Activated naive CD4-positive, alpha-beta T cell treated with anti-CD3 and anti-CD28 coated beads for 36 hours (primary cell): ENCODE measurements at regions not wholly inside any gene's neighbourhood (a gene's known extent, or its start where the extent isn't known, plus 50 kb on each side); places are given as distances from the start of the nearest gene placed in this dataset.
"Not testable (repeated sequence)": the region's sequence is repeated elsewhere in the genome, so short reads cannot be mapped to it uniquely, and the experiment has no call there.

Experiments
- CTCF ChIA-PET: fragments of 350-600 bp; sonication (Branson Sonifier 250); formaldehyde crosslinking; loops from one replicate; lab custom pipeline; 2021; ENCODE audit warnings: antibody characterized with exemption; lab: Charles Lee
- DNase-seq: peaks from one replicate; pipeline ENCODE4 v3.0.0-alpha.2; 2020
- H3K27ac Mint-ChIP-seq: one replicate; pipeline ENCODE4 v1.8.0; 2021; ENCODE audit warnings: mild to moderate bottlenecking, mixed read lengths
- H3K27me3 Mint-ChIP-seq: one replicate; pipeline ENCODE4 v1.8.0; 2021; ENCODE audit warnings: low read depth, mixed read lengths
- H3K36me3 Mint-ChIP-seq: one replicate; pipeline ENCODE4 v1.8.0; 2021; ENCODE audit warnings: low read depth, mixed read lengths
- H3K4me1 Mint-ChIP-seq: one replicate; pipeline ENCODE4 v1.8.0; 2021; ENCODE audit warnings: low read depth, mixed read lengths
- H3K4me3 Mint-ChIP-seq: one replicate; pipeline ENCODE4 v1.8.0; 2021; ENCODE audit warnings: mild to moderate bottlenecking, moderate library complexity, mixed read lengths
- H3K9me3 Mint-ChIP-seq: one replicate; pipeline ENCODE4 v1.8.0; 2021; ENCODE audit warnings: mixed read lengths
- intact Hi-C: fragments of 100-400 bp; cut with micrococcal nuclease; formaldehyde crosslinking; loops from one replicate; pipeline ENCODE4 v1.15.1; 2023

- Mint-ChIP-seq H3K9me3 (no peaks in the 10 kb centered on the region), H3K4me3 (no peak overlapping the region), H3K36me3 (peaks cover 8% of the 10 kb centered on the region), H3K4me1 (no peaks in the 10 kb centered on the region), H3K27ac (no peak overlapping the region), H3K27me3 (no peaks in the 10 kb centered on the region)
- intact Hi-C loops: no loop called here
- CTCF ChIA-PET: no interaction called here
- no peak for DNase-seq
These were observed 78.4 kb downstream of the KATNIP start for GRCh38 chr16:27628241-27628942.

- intact Hi-C loops, H3K9me3 Mint-ChIP-seq, DNase-seq, H3K27me3 Mint-ChIP-seq, H3K36me3 Mint-ChIP-seq, CTCF ChIA-PET, H3K27ac Mint-ChIP-seq, H3K4me1 Mint-ChIP-seq, H3K4me3 Mint-ChIP-seq: not testable (repeated sequence)
These were observed 79.1 kb downstream of the KATNIP start for GRCh38 chr16:27628943-27629462.

GRCh38 chr16:27632216-27632615 is 82.3 kb downstream of the KATNIP start:
- no peak overlapping the region for H3K4me3 Mint-ChIP-seq
- intact Hi-C loops: loop anchor here (10.0 kb wide), 1 partner anchor 233 kb away; no protein-coding TSS in a partner anchor
- CTCF ChIA-PET: interaction anchor here (0.8 kb wide), 1 partner anchor 28 kb away, joined by 4 read pairs; no protein-coding TSS in a partner anchor
- H3K27me3 Mint-ChIP-seq: no peaks in the 10 kb centered on the region
- no peaks in the 10 kb centered on the region for H3K4me1 Mint-ChIP-seq
- H3K9me3 Mint-ChIP-seq: no peaks in the 10 kb centered on the region
- DNase-seq: no peak
- no peak overlapping the region for H3K27ac Mint-ChIP-seq
- H3K36me3 Mint-ChIP-seq: peaks cover 8% of the 10 kb centered on the region

GRCh38 chr16:27633221-27633620 is 83.3 kb downstream of the KATNIP start:
- H3K27me3 Mint-ChIP-seq: no peaks in the 10 kb centered on the region
- H3K9me3 Mint-ChIP-seq: no peaks in the 10 kb centered on the region
- H3K4me1 Mint-ChIP-seq: no peaks in the 10 kb centered on the region
- peaks cover 8% of the 10 kb centered on the region for H3K36me3 Mint-ChIP-seq
- no peak overlapping the region for H3K4me3 Mint-ChIP-seq
- intact Hi-C loops: loop anchor here (10.0 kb wide), 1 partner anchor 232 kb away; no protein-coding TSS in a partner anchor
- CTCF ChIA-PET: no interaction called here
- no peak overlapping the region for H3K27ac Mint-ChIP-seq
- DNase-seq: no peak

GRCh38 chr16:27633721-27634120 is 83.8 kb downstream of the KATNIP start:
- intact Hi-C loops: loop anchor here (10.0 kb wide), 1 partner anchor 231 kb away; no protein-coding TSS in a partner anchor
- CTCF ChIA-PET: no interaction called here
- Mint-ChIP-seq H3K27me3 (no peaks in the 10 kb centered on the region), H3K4me3 (no peak overlapping the region), H3K27ac (no peak overlapping the region), H3K9me3 (no peaks in the 10 kb centered on the region), H3K4me1 (no peaks in the 10 kb centered on the region), H3K36me3 (peaks cover 8% of the 10 kb centered on the region)
- no peak for DNase-seq

GRCh38 chr16:27634779-27635178 is 84.8 kb downstream of the KATNIP start:
- no peak for DNase-seq
- Mint-ChIP-seq H3K4me1 (no peaks in the 10 kb centered on the region), H3K36me3 (peaks cover 8% of the 10 kb centered on the region), H3K27ac (no peak overlapping the region), H3K9me3 (no peaks in the 10 kb centered on the region), H3K4me3 (no peak overlapping the region), H3K27me3 (no peaks in the 10 kb centered on the region)
- CTCF ChIA-PET: no interaction called here
- intact Hi-C loops: loop anchor here (10.0 kb wide), 1 partner anchor 230 kb away; no protein-coding TSS in a partner anchor

DNA sequence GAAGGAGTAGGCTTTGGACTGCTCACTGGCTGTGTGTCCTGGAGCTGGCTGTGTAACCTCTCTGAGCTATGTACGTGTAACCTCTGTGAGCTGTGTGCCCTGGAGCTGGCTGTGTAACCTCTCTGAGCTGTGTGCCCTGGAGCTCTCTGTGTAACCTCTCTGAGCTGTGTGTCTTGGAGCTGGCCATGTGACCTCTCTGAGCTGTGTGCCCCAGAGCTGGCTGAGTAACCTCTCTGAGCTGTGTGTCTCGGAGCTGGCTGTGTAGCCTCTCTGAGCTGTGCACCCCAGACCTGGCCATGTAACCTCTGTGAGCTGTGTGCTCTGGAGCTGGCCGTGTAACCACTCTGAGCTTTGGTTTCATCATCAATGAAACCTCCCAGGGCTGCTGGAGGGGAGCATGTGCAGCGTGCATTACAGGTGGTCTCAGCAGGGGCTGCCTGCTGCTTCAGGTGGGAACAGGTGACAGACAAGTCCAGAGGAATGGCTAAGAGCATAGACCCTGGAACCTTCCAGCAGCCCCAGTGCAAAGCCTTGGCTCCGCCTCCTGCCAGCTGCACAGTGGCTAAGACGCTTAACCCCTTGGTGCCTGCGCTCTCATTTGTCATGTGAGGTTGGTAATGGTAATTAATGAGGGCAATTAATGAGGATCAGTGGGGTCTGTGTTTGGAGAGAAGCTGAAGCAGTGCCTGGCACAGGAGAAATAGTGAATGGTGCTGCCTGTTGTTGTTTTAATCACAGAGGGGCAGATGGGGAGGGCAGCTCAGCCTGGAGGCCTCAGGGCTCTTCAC is 86.7 kb downstream of the KATNIP start:
- intact Hi-C loops: loop anchor here (10.0 kb wide), 1 partner anchor 228 kb away; no protein-coding TSS in a partner anchor
- CTCF ChIA-PET: interaction anchor here (0.7 kb wide), 1 partner anchor 425 kb away, joined by 5 read pairs; no protein-coding TSS in a partner anchor
- H3K9me3 Mint-ChIP-seq: no peaks in the 10 kb centered on the region
- no peak for DNase-seq
- peaks cover 8% of the 10 kb centered on the region for H3K36me3 Mint-ChIP-seq
- H3K4me1 Mint-ChIP-seq: no peaks in the 10 kb centered on the region
- H3K27me3 Mint-ChIP-seq: no peaks in the 10 kb centered on the region
- no peak overlapping the region for H3K27ac Mint-ChIP-seq
- no peak overlapping the region for H3K4me3 Mint-ChIP-seq

DNA sequence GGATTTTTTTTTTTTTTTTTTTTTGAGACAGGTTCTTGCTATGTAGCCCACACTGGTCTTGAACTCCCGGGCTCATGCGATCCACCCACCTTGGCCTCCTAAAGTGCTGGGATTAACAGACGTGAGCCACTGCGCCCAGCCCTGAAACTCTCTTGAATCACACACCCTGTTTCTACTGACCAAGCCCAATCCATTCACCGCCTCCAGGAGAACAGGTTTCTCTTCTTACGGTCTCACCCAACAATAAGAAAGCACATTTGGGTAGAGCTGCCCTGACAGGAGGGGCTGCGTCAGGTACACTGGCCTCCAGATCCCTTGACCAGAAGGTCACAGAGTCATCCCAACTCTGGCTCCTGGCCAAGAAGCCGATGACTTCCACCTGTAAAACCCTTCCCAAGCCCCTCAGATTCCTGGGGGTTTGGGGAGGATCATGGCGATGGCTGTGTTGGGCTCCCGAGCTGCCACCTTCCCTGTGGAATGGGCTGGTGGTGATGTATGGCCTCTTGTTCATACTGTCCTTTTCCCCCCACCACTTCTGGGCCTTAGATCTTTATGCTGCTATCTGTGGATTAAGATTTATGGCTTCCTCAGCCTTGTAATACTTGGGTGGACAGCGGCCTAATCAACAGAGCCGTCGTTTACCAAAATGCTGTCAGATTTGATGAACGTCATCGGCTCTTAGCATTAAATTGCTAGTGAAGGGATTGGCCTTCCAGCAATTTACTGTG is 89.1 kb downstream of the KATNIP start:
- Mint-ChIP-seq H3K27me3 (no peaks in the 10 kb centered on the region), H3K4me1 (no peaks in the 10 kb centered on the region), H3K9me3 (no peaks in the 10 kb centered on the region), H3K27ac (no peak overlapping the region), H3K36me3 (peaks cover 3% of the 10 kb centered on the region), H3K4me3 (no peak overlapping the region)
- CTCF ChIA-PET: interaction anchor here (0.6 to 1.4 kb wide), 6 partner anchors 9 to 579 kb away, joined by 3 to 5 read pairs (median 3); no protein-coding TSS in a partner anchor
- intact Hi-C loops: loop anchor here (2.0 to 10.0 kb wide), 2 partner anchors 226 to 432 kb away; no protein-coding TSS in a partner anchor
- no peak for DNase-seq

DNA sequence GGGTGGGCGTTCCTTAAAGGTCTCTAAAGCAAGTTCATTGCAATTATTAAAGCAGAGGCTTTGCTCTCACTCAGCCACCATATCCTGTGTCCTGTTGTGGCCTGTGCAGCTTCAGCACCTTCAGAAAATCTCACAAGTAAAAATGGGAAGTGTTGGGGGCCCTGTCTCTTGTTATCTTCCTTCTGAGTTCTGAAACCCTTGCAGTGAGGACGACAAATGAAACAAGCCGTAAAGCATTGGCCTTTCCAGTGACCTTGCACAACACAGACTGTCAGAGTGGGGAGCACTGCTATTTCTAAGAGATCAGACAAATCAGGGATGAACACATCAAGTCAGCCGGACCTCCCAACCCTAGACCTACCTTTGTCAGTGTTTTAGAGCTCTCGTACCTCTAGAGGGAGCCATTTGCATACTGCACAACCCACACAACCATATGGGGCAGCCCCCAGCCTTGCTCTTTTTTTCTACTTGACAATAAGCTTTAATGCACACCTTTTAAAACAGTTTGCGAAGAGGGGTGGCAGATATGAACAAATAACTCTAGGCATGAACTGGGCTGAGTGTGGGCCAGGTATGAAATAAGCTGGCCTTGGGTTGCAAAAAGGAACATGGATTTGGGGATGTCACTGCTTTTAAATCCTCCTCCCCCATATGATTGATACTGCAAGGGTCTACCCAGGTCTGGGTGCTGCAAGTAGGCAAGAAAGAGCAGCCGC is 89.8 kb downstream of the KATNIP start:
- Mint-ChIP-seq H3K36me3 (peaks cover 3% of the 10 kb centered on the region), H3K27ac (no peak overlapping the region), H3K4me1 (no peaks in the 10 kb centered on the region), H3K4me3 (no peak overlapping the region), H3K27me3 (no peaks in the 10 kb centered on the region), H3K9me3 (no peaks in the 10 kb centered on the region)
- peak; percentile 61 for DNase-seq
- intact Hi-C loops: loop anchor here (2.0 to 10.0 kb wide), 2 partner anchors 225 to 431 kb away; no protein-coding TSS in a partner anchor
- CTCF ChIA-PET: interaction anchor here (0.6 to 1.4 kb wide), 9 partner anchors 9 to 579 kb away, joined by 3 to 5 read pairs (median 3); no protein-coding TSS in a partner anchor

DNA sequence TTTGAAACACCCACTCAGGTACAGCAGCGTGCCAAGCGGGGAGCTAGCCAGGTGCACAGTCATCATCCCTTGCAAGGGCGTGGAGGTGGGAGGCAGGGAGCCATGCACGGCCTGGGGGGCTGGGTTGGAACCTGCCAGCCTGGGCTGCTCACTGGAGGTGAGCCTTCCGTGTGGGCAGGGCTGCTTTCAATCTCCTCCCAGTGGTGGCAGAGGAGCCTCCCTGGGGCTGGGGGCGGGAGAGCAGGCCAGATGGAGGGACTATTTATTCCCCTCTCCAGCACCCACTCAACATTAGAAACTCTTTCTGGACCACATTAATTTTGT is 90.3 kb downstream of the KATNIP start:
- H3K4me1 Mint-ChIP-seq: no peaks in the 10 kb centered on the region
- no peaks in the 10 kb centered on the region for H3K9me3 Mint-ChIP-seq
- H3K27ac Mint-ChIP-seq: no peak overlapping the region
- no peaks in the 10 kb centered on the region for H3K27me3 Mint-ChIP-seq
- DNase-seq: no peak
- peaks cover 3% of the 10 kb centered on the region for H3K36me3 Mint-ChIP-seq
- no peak overlapping the region for H3K4me3 Mint-ChIP-seq
- intact Hi-C loops: no loop called here
- CTCF ChIA-PET: interaction anchor here (0.6 to 1.4 kb wide), 7 partner anchors 10 to 578 kb away, joined by 3 to 5 read pairs (median 3); no protein-coding TSS in a partner anchor

GRCh38 chr16:27641260-27641659 is 91.3 kb downstream of the KATNIP start:
- no peak for DNase-seq
- H3K27ac Mint-ChIP-seq: no peak overlapping the region
- no peaks in the 10 kb centered on the region for H3K4me1 Mint-ChIP-seq
- CTCF ChIA-PET: interaction anchor here (1.0 kb wide), 1 partner anchor 221 kb away, joined by 4 read pairs; no protein-coding TSS in a partner anchor
- intact Hi-C loops: no loop called here
- H3K27me3 Mint-ChIP-seq: no peaks in the 10 kb centered on the region
- H3K36me3 Mint-ChIP-seq: peaks cover 3% of the 10 kb centered on the region
- H3K4me3 Mint-ChIP-seq: no peak overlapping the region
- no peaks in the 10 kb centered on the region for H3K9me3 Mint-ChIP-seq
